HEK293T (cell line): ENCODE measurements at regions not wholly inside any gene's neighbourhood (a gene's known extent, or its start where the extent isn't known, plus 50 kb on each side); places are given as distances from the start of the nearest gene placed in this dataset.

Experiments
- CTCF ChIA-PET: fragments of 350-600 bp; formaldehyde crosslinking; extraction: SDS; loops from one replicate; lab custom pipeline; 2021; ENCODE audit warnings: antibody characterized with exemption, inconsistent platforms; lab: Yijun Ruan, JAX
- POLR2A ChIA-PET: fragments of 350-600 bp; formaldehyde crosslinking; extraction: SDS; loops from one replicate; lab custom pipeline; 2020; ENCODE audit warnings: antibody characterized with exemption, inconsistent platforms; lab: Yijun Ruan, JAX
- DNase-seq: peaks from one replicate; pipeline ENCODE4 v3.0.0; 2012; ENCODE audit warnings: mixed read lengths; ENCODE audit errors: extremely low spot score
- ARNT ChIP-seq: fragments of 450-650 bp; IDR thresholded peaks from 2 replicates; pipeline ENCODE4 v1.6.1; 2017; ENCODE audit warnings: mild to moderate bottlenecking
- BHLHE40 ChIP-seq: fragments of 450-650 bp; IDR thresholded peaks from 2 replicates; pipeline ENCODE4 v1.6.1; 2016; ENCODE audit warnings: mild to moderate bottlenecking, moderate library complexity, borderline replicate concordance
- CTBP1 ChIP-seq: fragments of 450-650 bp; IDR thresholded peaks from 2 replicates; pipeline ENCODE4 v1.6.1; 2016; ENCODE audit warnings: borderline replicate concordance
- ELF4 ChIP-seq: fragments of 450-650 bp; IDR thresholded peaks from 2 replicates; pipeline ENCODE4 v1.6.1; 2017; ENCODE audit warnings: antibody characterized with exemption
- FOXA1 ChIP-seq: fragments of 450-650 bp; IDR thresholded peaks from 2 replicates; pipeline ENCODE4 v1.6.1; 2016; ENCODE audit warnings: mild to moderate bottlenecking
- FOXK2 ChIP-seq: fragments of 450-650 bp; IDR thresholded peaks from 2 replicates; pipeline ENCODE4 v1.6.1; 2016; ENCODE audit warnings: mild to moderate bottlenecking
- FOXM1 ChIP-seq: fragments of 450-650 bp; IDR thresholded peaks from 2 replicates; pipeline ENCODE4 v1.6.1; 2017; ENCODE audit warnings: mild to moderate bottlenecking, borderline replicate concordance
- HDGF ChIP-seq: fragments of 450-650 bp; IDR thresholded peaks from 2 replicates; pipeline ENCODE4 v1.6.1; 2017; ENCODE audit warnings: antibody characterized with exemption, borderline replicate concordance
- L3MBTL2 ChIP-seq: fragments of 450-650 bp; conservative IDR thresholded peaks from 2 replicates; pipeline ENCODE4 v1.6.1; 2016; ENCODE audit warnings: mild to moderate bottlenecking
- LEF1 ChIP-seq: fragments of 450-650 bp; IDR thresholded peaks from 2 replicates; pipeline ENCODE4 v1.6.1; 2017; ENCODE audit warnings: mild to moderate bottlenecking, borderline replicate concordance
- NFRKB ChIP-seq: fragments of 450-650 bp; IDR thresholded peaks from 2 replicates; pipeline ENCODE4 v1.6.1; 2016; ENCODE audit warnings: mild to moderate bottlenecking, moderate library complexity
- SP1 ChIP-seq: fragments of 450-650 bp; IDR thresholded peaks from 2 replicates; pipeline ENCODE4 v1.6.1; 2017
- SUZ12 ChIP-seq: fragments of 450-650 bp; IDR thresholded peaks from 2 replicates; pipeline ENCODE4 v1.6.1; 2016; ENCODE audit warnings: mild to moderate bottlenecking
- TARDBP ChIP-seq: fragments of 450-650 bp; IDR thresholded peaks from 2 replicates; pipeline ENCODE4 v1.6.1; 2016
- ZNF384 ChIP-seq: fragments of 450-650 bp; IDR thresholded peaks from 2 replicates; pipeline ENCODE4 v1.6.1; 2016
- TF ChIP-seq, protein P1 (sequence below): fragments of 450-650 bp; IDR thresholded peaks from 2 replicates; pipeline ENCODE4 v1.6.1; 2016

DNA sequence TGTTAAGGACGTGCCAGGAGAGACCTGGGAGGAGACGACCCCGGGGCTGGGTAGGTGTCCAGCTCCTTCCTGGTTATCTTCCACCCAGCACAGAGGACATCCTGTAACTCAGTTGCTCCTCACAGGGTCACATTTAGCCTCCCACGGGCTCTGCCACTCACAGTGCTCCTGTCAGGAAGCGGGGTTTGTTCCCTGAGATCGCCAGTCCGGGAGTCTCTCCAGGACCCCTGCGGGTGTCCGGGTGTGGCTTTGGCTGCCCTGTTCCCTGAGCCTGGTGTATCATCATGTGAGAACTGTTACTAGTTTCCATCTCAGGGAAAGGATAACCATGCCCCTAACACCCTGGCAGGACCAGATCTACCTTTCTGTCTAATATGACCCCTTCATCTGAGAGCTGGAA lies 158.2 kb upstream of the RUNX1 start:
- TF ChIP-seq BHLHE40 (no peak), CTBP1 (no peak), LEF1 (no peak), ELF4 (no peak), ARNT (no peak), FOXK2 (no peak), SUZ12 (no peak), FOXA1 (no peak), NFRKB (no peak), SP1 (no peak), FOXM1 (no peak), HDGF (no peak), TARDBP (no peak), L3MBTL2 (no peak), ZNF384 (no peak)
- TF ChIP-seq, protein P1, sequence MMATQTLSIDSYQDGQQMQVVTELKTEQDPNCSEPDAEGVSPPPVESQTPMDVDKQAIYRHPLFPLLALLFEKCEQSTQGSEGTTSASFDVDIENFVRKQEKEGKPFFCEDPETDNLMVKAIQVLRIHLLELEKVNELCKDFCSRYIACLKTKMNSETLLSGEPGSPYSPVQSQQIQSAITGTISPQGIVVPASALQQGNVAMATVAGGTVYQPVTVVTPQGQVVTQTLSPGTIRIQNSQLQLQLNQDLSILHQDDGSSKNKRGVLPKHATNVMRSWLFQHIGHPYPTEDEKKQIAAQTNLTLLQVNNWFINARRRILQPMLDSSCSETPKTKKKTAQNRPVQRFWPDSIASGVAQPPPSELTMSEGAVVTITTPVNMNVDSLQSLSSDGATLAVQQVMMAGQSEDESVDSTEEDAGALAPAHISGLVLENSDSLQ, result no peak
- no peak for DNase-seq
- CTCF ChIA-PET, result no interaction called here
- POLR2A ChIA-PET, result interaction anchor here (0.8 kb wide), 1 partner anchor 16 kb away, joined by 3 read pairs; no protein-coding TSS in a partner anchor

DNA sequence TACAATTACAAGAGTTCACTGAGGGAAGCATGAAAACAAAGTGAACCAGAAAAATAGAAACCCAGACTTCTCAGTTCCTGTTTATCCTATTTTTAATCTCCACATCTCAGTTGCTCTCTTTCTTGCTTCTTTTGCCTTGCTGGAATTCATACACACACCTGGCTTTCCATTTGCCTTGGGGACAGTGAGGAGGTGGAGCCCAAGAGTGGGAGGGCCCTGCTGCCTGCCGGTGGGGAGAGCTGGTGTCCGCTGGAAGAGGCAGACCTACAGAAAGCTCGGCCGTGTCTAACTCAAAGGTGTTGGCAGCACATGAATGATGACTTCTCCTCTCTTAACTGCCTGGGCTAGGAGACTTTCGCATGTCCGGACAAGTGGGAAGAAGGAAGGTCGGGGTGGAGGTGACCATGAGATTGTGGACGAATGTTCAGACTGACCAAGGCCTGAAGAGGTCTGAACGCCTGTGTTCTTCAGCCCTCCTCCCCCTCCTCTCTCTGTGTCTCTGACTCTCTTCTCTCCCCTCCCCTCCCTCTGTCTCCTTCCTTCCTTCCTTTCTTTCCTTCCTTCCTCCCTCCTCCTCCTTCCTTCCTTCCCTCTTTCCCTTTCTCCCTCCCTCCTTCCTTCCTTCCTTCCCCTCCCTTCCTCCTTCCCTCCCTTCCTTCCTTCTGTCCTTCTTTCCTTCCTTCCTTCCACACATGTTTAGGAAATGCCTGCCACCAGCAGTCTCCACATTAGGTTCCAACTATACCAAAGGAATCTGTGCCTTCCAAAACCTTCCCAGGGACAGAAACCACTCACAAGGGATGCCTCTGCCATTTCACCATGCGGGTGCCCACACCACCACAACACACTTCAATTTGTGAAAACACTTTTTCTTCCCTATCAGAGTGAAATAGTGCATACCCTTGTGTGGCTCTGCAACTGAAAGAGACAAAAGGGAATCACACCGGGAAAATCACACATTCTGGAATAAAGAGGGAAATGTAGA lies 157.3 kb upstream of the RUNX1 start:
- no peak for DNase-seq
- CTCF ChIA-PET, result interaction anchor here (0.6 kb wide), 1 partner anchor 314 kb away, joined by 3 read pairs; no protein-coding TSS in a partner anchor
- POLR2A ChIA-PET, result interaction anchor here (0.8 to 0.9 kb wide), 2 partner anchors 16 to 47 kb away, joined by 3 to 4 read pairs; no protein-coding TSS in a partner anchor
- TF ChIP-seq FOXA1 (no peak), TARDBP (no peak), SUZ12 (no peak), FOXK2 (no peak), ARNT (no peak), LEF1 (no peak), CTBP1 (no peak), SP1 (no peak), NFRKB (no peak), HDGF (no peak), FOXM1 (no peak), ZNF384 (no peak), L3MBTL2 (no peak), ELF4 (no peak), BHLHE40 (no peak)
- TF ChIP-seq, protein P1, result no peak

DNA sequence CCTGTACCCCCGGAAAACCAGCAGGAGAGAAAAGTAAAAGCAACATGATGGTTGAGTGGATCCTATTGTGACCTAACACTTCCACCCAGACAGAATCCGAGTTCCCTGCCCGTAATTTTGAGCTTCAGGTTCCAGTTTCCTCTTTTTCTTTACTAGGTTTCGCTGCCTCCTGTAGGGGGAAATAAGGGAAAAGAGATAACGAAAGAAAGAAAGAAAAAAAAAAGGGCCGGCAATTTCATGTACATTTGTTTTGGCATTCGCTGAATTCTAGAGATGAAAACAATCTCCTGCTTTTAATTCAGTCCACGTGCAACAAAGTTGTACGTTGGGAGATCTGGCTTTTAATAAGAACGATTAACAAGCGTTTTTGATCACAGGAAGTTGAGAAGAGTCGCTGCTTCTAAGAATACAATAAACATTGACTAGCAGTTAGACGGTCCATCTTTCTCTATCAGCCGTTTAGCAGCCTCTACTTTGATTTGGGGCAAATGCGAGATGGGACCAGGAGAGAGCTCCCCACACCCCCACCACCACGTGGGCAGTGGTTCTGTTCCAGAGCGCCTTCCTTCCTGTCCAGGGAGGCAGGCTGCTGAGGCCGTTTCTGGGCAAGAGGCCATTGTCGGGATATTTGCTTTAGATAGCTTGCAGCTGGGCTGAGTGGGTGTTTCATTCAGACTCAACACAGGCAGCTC lies 155.9 kb upstream of the RUNX1 start:
- DNase-seq, result no peak
- POLR2A ChIA-PET, result no interaction called here
- TF ChIP-seq, protein P1, result no peak
- TF ChIP-seq BHLHE40 (no peak), HDGF (no peak), SP1 (no peak), L3MBTL2 (no peak), NFRKB (no peak), FOXM1 (no peak), FOXA1 (no peak), TARDBP (no peak), ELF4 (no peak), ARNT (no peak), CTBP1 (no peak), LEF1 (no peak)
- CTCF ChIA-PET, result interaction anchor here (0.6 kb wide), 1 partner anchor 307 kb away, joined by 3 read pairs; no protein-coding TSS in a partner anchor

DNA sequence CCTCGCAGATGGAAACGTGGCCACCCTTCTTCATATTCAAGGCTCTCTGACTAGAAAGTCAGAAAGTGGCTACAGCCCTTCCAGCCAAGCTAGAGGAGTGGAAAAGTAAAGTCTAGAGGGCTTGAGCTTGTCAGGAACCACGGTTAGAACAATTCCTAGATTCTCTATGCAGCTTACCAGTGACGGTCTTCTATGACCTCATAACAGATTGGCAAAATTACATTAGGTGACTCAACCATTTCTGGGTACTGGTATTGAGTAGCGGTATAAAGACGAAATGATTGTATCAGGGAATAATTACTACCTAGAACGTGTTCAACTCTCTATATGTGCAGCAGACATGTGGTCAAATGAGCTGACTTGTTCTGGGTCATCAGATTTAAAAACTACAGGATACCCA lies 155.0 kb upstream of the RUNX1 start:
- ChIA-PET POLR2A (no interaction called here), CTCF (no interaction called here)
- no peak for DNase-seq
- no peak for TF ChIP-seq ZNF384
- TF ChIP-seq FOXK2, result no peak
- TF ChIP-seq ARNT, result no peak
- TF ChIP-seq ELF4, result no peak
- no peak for TF ChIP-seq FOXA1
- no peak for TF ChIP-seq TARDBP
- no peak for TF ChIP-seq NFRKB
- TF ChIP-seq HDGF, result no peak

DNA sequence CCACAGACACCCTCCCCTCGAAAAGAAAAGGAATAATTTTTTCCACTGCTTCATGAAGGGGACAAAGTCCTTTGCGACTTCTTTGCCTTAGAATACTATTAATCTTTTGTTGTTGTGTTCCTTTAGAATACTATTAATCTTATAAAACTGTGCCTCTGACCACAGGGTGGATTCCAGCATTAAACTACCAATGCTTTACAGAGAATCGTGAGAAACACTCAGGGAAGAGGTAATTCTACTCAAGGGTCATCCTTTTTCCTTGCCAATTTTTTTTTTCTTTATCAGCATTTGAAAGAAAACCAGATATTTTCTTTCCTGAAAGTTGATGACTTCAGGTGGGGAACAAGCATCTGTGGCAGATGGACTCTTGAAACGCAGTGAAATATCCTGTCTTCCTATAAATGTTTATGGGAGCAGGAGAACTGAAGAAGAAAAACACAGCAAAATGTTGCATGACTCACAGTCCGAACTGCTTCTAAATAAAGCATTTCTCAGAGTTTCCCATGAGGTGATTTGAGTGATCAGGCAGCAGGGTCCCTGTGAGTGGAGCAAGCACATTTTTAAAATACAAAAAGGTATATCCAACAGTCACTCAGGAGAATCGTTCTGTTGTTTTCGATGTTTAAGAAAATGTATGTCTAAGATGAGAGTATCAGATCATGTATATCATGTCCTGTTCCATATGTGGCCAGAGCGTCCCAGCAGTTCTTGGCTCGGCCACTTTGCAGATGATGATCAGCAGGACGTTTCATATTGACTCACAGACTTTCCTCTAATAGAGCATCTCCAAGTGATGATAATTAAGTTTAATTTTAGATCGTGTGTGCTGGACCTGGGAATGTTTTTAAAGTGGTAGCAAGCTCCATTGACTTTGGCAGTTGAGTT lies 154.2 kb upstream of the RUNX1 start:
- no peak for DNase-seq
- POLR2A ChIA-PET, result no interaction called here
- CTCF ChIA-PET, result no interaction called here
- no peak for TF ChIP-seq NFRKB
- TF ChIP-seq L3MBTL2, result no peak
